Prostate gland (tissue), 2 donors: ENCODE measurements at regions not wholly inside any gene's neighbourhood (a gene's known extent, or its start where the extent isn't known, plus 50 kb on each side); places are given as distances from the start of the nearest gene placed in this dataset.
A peak's percentile ranks its signal among the peaks of the same experiment; 100 is the strongest.

ENCODE experiments used
- DNase-seq: peaks from one replicate; pipeline ENCODE4 v3.0.0-alpha.2; 2019; ENCODE audit warnings: low spot score
- H3K27ac ChIP-seq, 2 donors: fragments of 200-600 bp; sonication (generic); 2 replicates each; pipeline ENCODE4 v1.5.1; 2017 to 2019
- H3K27me3 ChIP-seq: fragments of 200-600 bp; sonication (generic); replicated peaks from 2 replicates; pipeline ENCODE4 v1.5.1; 2019; ENCODE audit not compliant: insufficient read depth
- H3K36me3 ChIP-seq, 2 donors: fragments of 200-600 bp; sonication (generic); 1 replicate in 1 of 2; 2 replicates in 1 of 2; pipeline versions ENCODE4 v1.5.1 to v1.8.1; 2017 to 2019
- H3K4me1 ChIP-seq: fragments of 200-600 bp; sonication (generic); replicated peaks from 2 replicates; pipeline ENCODE4 v1.5.1; 2019
- H3K4me3 ChIP-seq, 2 donors: fragments of 200-600 bp; sonication (generic); 2 replicates each; pipeline ENCODE4 v1.5.1; 2017 to 2019
- H3K9me3 ChIP-seq: fragments of 200-600 bp; sonication (generic); 2 replicates; pipeline ENCODE4 v1.5.1; 2017
- CTCF ChIP-seq, 4 experiments: fragments of 200-600 bp in 2 of 4; fragments of 450-650 bp in 2 of 4; sonication (generic) in 2 of 4; IDR thresholded peaks; 1 replicate in 3 of 4; 2 replicates in 1 of 4; pipeline ENCODE4 v1.5.1; 2016 to 2019; ENCODE audit warnings: antibody characterized with exemption in 4 of 4, mild to moderate bottlenecking in 2 of 4, moderate library complexity in 2 of 4
- POLR2A ChIP-seq: fragments of 450-650 bp; IDR thresholded peaks from one replicate; pipeline ENCODE4 v1.6.1; 2016; ENCODE audit warnings: antibody characterized with exemption, mild to moderate bottlenecking
- POLR2AphosphoS5 ChIP-seq: sonication (generic); formaldehyde crosslinking; IDR thresholded peaks from one replicate; pipeline ENCODE4 v1.6.1; 2017; ENCODE audit warnings: antibody characterized with exemption
- WGBS: methylation state at CpG from one replicate; pipeline ENCODE4 v1.1.5; 2018; 5-methylcytosine and 5-hydroxymethylcytosine counted together
- intact Hi-C: fragments of 100-400 bp; cut with DNase I; formaldehyde crosslinking; loops from one replicate; pipeline ENCODE4 v1.14.2; 2022

- no peaks in the 10 kb centered on the region for H3K4me1 ChIP-seq
- WGBS: 62% methylated on average over 6 of the region's 6 CpGs
- no peak overlapping the region for H3K27ac ChIP-seq
- TF ChIP-seq POLR2AphosphoS5 (no peak), POLR2A (no peak), CTCF (IDR thresholded peaks at IDR 0.05) (no peak)
- no peaks in the 10 kb centered on the region for H3K9me3 ChIP-seq
- no peak overlapping the region for H3K4me3 ChIP-seq
- no peaks in the 10 kb centered on the region for H3K27me3 ChIP-seq
- no peak for DNase-seq
- intact Hi-C loops: no loop called here
- H3K36me3 ChIP-seq: no peaks in the 10 kb centered on the region
Measured at GRCh38 chr12:9378430-9378835, 170.2 kb upstream of the PZP start.

DNA sequence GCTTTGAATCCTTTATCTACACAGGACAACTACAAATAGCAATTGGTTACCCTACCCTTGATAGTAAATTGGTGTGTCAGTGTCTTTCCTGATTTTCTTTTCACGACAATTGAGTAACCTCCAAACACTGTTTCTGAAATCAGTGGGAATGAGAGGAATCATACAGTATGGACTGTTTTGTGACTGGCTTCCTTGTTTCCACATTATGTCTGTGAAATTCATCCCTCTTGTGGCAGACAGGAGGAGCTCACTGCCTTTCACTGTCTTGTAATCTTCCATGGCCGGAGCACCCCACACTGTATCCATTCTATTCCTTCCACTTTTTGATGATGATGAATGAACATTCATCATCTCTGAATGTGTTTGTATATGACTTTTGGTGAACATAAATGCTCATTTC lies 164.0 kb upstream of the PZP start:
- no peaks in the 10 kb centered on the region for H3K9me3 ChIP-seq
- DNase-seq: no peak
- intact Hi-C loops: no loop called here
- H3K27ac ChIP-seq: no peak overlapping the region
- H3K4me3 ChIP-seq: no peak overlapping the region
- H3K27me3 ChIP-seq: no peaks in the 10 kb centered on the region
- 88% methylated on average over 2 of the region's 2 CpGs for WGBS
- no peaks in the 10 kb centered on the region for H3K4me1 ChIP-seq
- TF ChIP-seq POLR2A: no peak
- peak in 1 of 4 experiments; percentile 14 for TF ChIP-seq CTCF (IDR thresholded peaks at IDR 0.05)
- H3K36me3 ChIP-seq: no peaks in the 10 kb centered on the region

GRCh38 chr12:9367828-9368227 lies 159.6 kb upstream of the PZP start:
- 79% methylated on average over 5 of the region's 5 CpGs for WGBS
- Histone ChIP-seq H3K9me3 (no peaks in the 10 kb centered on the region), H3K27me3 (no peaks in the 10 kb centered on the region), H3K27ac (no peak overlapping the region), H3K4me1 (no peaks in the 10 kb centered on the region), H3K36me3 (no peaks in the 10 kb centered on the region), H3K4me3 (no peak overlapping the region)
- no peak for TF ChIP-seq POLR2A
- no peak for TF ChIP-seq CTCF (IDR thresholded peaks at IDR 0.05)
- TF ChIP-seq POLR2AphosphoS5: no peak
- no peak for DNase-seq
- intact Hi-C loops: no loop called here

DNA sequence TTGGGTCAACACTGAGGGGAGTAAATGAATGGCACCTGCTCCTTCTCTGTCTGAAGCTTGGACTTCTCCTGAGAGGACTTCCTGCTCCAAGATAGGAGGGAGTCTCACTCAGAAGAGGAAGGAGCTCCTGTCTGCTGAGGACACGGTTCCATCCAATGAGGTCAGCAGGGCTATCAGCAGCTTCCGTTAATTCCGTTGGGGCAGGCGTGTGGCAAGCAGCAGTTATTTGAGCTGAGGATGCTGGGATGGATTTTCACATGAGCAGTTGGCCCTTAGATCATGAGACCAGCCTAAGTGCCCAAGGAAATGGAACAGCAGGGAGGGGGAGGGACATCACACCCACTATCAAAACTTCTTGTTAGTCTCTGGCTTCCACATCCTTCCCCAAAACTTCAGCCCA lies 159.0 kb upstream of the PZP start:
- Histone ChIP-seq H3K9me3 (no peaks in the 10 kb centered on the region), H3K4me3 (no peak overlapping the region), H3K4me1 (no peaks in the 10 kb centered on the region), H3K36me3 (no peaks in the 10 kb centered on the region), H3K27me3 (no peaks in the 10 kb centered on the region), H3K27ac (no peak overlapping the region)
- intact Hi-C loops: no loop called here
- no peak for TF ChIP-seq POLR2A
- TF ChIP-seq CTCF (IDR thresholded peaks at IDR 0.05): no peak
- TF ChIP-seq POLR2AphosphoS5: no peak
- DNase-seq: no peak
- 85% methylated on average over 4 of the region's 4 CpGs for WGBS

DNA sequence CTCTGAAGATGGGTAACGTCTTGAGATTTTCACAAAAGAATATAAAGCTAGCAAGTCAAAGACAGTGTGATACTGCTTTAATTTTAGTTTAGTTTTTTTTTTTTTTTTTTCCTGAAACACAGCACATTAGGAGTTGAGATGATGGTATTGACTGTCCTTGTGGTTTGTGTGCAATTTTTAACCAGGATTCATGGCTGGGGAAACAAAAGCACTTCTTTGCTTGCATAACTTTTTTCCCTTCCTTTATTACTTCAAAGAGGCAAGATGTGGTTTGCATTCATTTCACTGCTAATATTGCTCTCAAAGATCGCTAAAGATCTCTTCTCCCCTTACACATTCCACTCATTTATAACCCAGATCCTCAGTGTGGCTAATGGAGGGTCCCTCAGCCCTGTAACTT lies 157.1 kb upstream of the PZP start:
- WGBS: 49% methylated on average over 2 of the region's 2 CpGs
- Histone ChIP-seq H3K36me3 (no peaks in the 10 kb centered on the region), H3K4me3 (no peak overlapping the region), H3K27me3 (no peaks in the 10 kb centered on the region), H3K4me1 (no peaks in the 10 kb centered on the region), H3K27ac (no peak overlapping the region), H3K9me3 (no peaks in the 10 kb centered on the region)
- intact Hi-C loops: no loop called here
- TF ChIP-seq CTCF (IDR thresholded peaks at IDR 0.05) (no peak), POLR2A (no peak), POLR2AphosphoS5 (no peak)
- DNase-seq: no peak
